Stimulated activated CD4-positive, alpha-beta T cell treated with anti-CD3 and anti-CD28 coated beads, Interleukin-2, amount 100 ng/mL, for 48 hours (primary cell): ENCODE measurements at regions not wholly inside any gene's neighbourhood (a gene's known extent, or its start where the extent isn't known, plus 50 kb on each side); places are given as distances from the start of the nearest gene placed in this dataset.
"Not testable (repeated sequence)": the region's sequence is repeated elsewhere in the genome, so short reads cannot be mapped to it uniquely, and the experiment has no call there.

ENCODE experiments used
- DNase-seq, 2 donors: peaks; one replicate each; pipeline ENCODE4 v3.0.0-alpha.2; 2020

DNA sequence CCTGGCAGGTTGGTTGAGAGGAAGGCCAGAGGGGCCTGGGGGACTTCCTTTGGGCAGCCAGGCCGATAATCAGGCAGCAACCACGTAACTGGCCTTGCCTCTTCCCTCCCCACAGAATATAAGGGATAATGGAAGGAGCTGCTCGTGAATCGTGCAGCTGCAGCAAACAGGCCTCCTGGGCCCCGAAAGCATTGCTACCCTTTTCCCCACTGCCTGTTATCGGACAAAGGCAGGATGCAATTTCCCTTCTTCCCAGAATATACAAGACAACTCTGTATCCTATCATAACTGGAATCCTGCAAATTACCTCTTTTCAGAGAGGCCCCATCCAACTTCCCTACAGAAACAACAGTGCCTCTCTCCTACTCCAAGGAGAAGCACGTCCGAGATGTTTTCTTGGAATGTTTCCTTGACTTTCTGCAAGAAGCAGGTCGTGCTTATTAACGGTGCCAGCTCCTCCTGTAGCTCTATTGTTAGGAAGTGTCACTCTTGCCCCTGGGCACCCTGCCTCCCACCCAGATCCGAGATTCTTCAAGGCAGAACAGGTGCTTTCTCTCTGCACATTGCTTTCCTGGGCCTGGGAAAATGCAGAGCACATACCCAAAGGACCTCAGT, 106.0 kb upstream of the TIAM1 start:
- DNase-seq = no peak

DNA sequence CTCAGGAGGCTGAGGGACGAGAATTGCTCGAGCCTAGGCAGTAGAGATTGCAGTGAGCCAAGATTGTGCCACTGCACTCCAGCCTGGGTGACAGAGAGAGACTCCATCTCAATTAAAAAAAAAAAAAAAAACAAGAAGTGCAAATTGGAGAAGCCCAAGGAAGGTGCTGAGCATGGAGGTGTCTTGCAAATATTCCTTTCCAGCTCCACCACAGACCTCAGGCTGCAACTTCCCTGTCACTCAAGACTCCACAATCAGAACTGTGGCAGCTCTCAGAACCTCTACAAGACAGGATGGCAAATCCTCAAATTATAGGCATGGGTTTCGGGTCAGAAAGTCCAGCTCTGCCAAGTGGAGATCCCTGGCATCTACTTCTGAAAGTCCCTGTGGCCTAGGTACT, 104.4 kb upstream of the TIAM1 start:
- no peak for DNase-seq

- no peak for DNase-seq
Observed at GRCh38 chr21:31447505-31447904, 103.4 kb upstream of the TIAM1 start.

- no peak for DNase-seq
Observed at GRCh38 chr21:31446226-31446855, 102.3 kb upstream of the TIAM1 start.

GRCh38 chr21:31445137-31445536, 101.1 kb upstream of the TIAM1 start:
- no peak for DNase-seq

GRCh38 chr21:31443736-31444521, 99.9 kb upstream of the TIAM1 start:
- no peak for DNase-seq

DNA sequence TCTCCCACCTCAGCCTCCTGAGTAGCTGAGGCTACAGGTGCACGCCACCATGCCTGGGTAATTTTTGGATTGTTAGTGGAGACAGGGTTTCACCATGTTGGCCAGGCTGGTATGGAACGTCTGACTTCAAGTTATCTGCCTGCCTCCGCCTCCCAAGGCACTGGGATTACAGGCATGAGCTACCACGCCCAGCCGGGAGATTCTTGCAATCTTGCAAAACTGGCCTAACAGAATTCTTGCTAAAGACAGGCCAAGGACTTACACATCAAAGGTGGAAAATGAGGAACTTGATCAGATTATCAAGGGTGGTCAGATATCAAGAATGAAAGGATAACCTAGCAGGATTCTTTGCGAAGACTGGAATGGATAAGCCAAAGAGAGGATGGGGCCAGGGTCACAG, 98.3 kb upstream of the TIAM1 start:
- no peak for DNase-seq

GRCh38 chr21:31429506-31429905, 85.4 kb upstream of the TIAM1 start:
- DNase-seq = no peak

GRCh38 chr21:31426235-31426797, 82.3 kb upstream of the TIAM1 start:
- no peak for DNase-seq

DNA sequence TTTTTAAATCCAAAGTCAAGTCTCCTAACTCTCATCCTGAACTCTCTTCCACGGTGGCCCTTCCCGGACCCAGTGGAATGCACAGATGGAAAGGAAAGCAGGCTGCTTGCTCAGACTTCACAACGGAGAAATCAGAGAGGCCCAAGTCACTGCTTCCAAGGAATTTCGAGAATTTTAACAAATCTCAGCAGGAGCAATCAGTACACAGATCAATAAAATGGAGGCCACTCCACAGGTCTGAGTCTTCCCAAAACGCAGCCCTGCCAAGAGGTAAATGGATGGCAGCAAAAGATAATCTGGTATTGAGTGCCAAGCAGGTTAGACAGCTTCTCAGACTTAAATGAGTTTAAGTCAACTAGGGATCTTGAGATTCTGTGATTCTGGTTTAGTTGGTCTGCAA, 81.1 kb upstream of the TIAM1 start:
- no peak for DNase-seq

DNA sequence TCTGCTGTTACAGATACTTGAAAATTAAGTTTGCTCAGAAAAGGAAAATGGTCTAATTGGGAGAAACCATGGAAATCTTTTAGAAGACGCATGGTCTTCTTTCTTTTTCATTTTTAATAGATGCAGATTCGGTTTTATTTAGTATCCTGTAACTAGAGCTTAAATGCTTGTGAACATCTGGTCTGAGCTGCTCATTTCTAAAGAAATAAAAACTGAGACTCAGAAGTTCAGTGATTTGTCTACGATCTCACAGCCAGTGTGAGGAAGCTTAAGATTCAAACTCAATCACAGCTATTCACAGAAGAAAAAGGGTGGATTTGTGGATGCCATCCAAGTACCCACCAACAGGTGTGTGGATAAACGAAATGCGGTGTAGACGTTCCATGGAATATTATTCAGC, 80.0 kb upstream of the TIAM1 start:
- DNase-seq = no peak

GRCh38 chr21:31420988-31421387, 76.9 kb upstream of the TIAM1 start:
- DNase-seq = no peak

DNA sequence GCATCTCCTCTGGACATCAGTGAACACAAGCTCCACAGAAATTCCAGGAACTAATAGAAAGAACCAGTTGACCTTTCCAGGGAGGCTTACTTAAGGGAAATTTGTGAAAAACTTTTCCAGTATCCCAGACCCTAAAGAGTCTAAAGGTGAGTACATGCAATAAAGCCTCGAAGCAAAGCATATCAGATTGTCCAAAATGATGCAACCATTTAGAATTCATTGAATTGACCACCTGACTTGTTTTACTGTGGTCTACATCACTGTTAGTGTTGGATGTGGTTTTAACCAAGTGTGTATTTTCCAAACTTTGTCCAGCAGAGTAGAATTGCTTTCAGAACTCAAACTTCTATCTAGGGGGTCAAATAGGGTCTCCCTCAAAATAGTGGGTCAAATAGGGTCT, 76.3 kb upstream of the TIAM1 start:
- no peak for DNase-seq

GRCh38 chr21:31418377-31419001, 74.4 kb upstream of the TIAM1 start:
- DNase-seq = no peak

DNA sequence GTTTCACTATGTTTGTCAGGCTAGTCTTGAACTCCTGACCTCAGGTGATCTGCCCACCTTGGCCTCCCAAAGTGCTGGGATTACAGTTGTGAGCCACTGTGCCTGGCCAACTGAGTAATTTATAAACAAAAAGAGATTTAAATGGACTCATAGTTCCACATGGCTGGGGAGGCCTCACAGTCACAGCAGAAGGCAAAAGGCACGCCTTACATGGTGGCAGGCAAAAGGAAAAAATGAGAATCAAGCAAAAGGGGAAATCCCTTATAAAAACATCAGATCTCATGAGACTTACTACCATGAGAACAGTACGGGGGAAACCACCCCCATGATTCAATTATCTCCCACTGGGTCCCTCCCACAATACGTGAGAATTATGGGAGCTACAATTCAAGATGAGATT, 73.2 kb upstream of the TIAM1 start:
- not testable (repeated sequence) for DNase-seq

DNA sequence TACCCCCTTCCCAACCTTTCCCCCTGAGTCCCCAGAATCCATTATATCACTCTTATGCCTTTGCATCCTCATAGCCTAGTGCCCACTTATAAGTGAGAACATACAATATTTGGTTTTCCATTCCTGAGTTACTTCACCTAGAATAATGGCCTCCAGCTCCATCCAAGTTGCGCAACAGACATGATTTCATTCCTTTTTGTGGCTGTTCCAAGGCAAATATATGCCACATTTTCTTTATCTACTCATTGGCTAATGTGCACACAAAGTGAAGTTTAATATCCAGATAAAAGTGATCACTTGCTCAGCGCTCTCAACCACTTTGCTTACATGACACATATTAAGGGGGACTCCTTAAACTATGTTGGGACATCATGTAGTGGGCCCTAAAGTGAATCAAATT, 72.4 kb upstream of the TIAM1 start:
- DNase-seq = no peak

DNA sequence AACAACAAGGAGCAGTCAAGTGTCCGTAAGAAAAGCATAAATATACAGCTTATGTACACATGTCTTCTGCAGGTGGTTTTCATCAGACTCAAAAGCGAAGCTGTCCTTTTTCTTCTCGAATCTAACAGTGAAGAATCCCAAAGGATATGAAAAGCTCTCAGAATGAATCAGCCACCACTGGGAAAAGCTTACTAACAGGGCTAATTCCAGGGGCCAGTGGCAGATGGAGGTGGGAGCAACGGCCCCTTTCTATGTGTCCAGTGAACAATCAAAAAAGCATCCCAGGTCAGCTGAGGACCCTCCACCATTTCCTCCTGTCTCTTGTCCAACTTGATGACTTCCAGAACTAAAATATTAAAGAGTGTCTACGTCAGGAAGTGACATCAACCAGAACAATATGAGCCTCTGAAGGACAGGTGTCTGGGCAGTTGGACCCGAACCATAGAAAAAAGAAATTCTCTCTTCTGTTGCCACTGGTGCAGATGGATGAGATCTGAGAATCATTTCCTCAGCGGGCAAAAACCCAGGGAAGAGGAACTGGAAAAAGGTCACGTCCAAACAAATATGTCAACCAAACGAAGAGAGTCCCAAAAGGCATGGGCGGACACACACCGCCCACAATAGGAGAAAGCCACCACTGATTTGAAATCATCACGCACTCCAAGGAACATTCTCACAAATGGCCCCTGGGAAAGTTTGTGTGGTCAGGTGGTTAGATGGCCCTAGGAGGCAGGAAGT, 70.4 kb upstream of the TIAM1 start:
- DNase-seq = no peak

DNA sequence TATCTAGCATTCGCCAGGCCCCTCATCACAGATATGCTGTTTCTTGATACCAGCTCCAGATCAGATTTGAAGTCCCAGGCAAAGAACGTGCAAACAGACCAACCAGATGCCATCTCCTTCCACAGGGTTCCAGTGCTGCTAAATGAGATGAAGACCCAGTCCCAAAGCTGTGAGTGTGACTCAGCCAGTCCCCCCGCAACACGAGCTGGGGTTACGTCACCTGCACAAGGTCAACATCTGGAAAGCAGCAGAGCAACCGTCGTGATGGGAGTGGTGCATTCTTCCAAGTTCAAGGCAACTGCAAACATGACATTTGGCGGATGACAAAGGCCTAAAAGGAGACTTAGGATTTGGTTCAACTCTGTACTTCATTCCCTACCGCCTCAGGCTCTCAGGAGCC, 69.6 kb upstream of the TIAM1 start:
- no peak for DNase-seq

- no peak for DNase-seq
Observed at GRCh38 chr21:31410499-31411131, 66.6 kb upstream of the TIAM1 start.

GRCh38 chr21:31409831-31410487, 65.9 kb upstream of the TIAM1 start:
- no peak for DNase-seq

- no peak for DNase-seq
Observed at GRCh38 chr21:31408301-31409088, 64.4 kb upstream of the TIAM1 start.
